Fibroblast of the aortic adventitia (primary cell): ENCODE measurements at regions not wholly inside any gene's neighbourhood (a gene's known extent, or its start where the extent isn't known, plus 50 kb on each side); places are given as distances from the start of the nearest gene placed in this dataset.

Source experiments
- DNase-seq: peaks from one replicate; pipeline ENCODE4 v3.0.0-alpha.2; 2010; ENCODE audit warnings: low read depth
- H3K4me3 ChIP-seq: 2 replicates; pipeline ENCODE4 v1.5.1; 2011; ENCODE audit warnings: low read depth, mild to moderate bottlenecking, control low read depth, low read length, moderate library complexity
- TF ChIP-seq, protein P1 (sequence below): IDR thresholded peaks from 2 replicates; pipeline ENCODE4 v1.5.1; 2011; ENCODE audit warnings: mild to moderate bottlenecking, low read length, control low read depth, inconsistent platforms; ENCODE audit not compliant: insufficient read depth

DNA sequence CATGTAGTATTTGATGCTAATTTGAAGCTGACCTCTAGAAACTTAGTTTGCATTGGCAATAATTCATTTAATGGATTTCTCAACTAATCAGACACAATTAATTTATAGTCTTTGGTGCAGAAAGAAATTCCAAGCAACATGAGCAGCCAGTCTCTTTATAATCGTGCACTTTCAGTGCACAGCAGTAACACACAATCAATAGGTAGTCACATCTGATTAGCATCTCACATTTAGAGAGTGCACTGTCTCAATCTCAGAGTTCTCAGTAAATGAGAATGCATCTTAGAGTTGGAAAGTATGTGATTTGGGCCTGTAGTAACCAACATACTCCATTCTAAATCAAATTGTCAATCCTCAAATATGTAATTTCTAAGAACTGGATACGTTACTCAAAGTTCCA, 377.6 kb downstream of the POM121L12 start:
- no peak overlapping the region for H3K4me3 ChIP-seq
- TF ChIP-seq, protein P1, sequence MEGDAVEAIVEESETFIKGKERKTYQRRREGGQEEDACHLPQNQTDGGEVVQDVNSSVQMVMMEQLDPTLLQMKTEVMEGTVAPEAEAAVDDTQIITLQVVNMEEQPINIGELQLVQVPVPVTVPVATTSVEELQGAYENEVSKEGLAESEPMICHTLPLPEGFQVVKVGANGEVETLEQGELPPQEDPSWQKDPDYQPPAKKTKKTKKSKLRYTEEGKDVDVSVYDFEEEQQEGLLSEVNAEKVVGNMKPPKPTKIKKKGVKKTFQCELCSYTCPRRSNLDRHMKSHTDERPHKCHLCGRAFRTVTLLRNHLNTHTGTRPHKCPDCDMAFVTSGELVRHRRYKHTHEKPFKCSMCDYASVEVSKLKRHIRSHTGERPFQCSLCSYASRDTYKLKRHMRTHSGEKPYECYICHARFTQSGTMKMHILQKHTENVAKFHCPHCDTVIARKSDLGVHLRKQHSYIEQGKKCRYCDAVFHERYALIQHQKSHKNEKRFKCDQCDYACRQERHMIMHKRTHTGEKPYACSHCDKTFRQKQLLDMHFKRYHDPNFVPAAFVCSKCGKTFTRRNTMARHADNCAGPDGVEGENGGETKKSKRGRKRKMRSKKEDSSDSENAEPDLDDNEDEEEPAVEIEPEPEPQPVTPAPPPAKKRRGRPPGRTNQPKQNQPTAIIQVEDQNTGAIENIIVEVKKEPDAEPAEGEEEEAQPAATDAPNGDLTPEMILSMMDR, result no peak
- no peak for DNase-seq

DNA sequence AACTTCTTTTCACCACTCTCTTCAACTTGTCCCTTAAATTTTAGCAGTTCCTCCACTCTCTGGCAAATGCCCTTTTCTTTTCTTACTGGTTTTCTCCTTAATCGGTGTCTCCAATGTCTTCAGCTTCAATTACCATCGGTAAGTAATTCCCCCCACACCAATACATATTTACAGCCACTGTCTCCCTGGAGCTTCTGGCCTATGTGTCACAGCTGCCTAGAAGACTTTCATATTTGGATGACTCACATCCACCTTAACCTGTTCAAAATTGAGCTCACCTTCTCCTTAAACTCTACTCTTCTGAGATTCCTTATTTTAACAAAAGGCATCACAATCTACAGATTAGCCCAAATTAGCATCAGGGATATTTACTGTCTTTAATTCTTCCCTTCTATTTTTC, 380.4 kb downstream of the POM121L12 start:
- H3K4me3 ChIP-seq, result no peak overlapping the region
- TF ChIP-seq, protein P1, result no peak
- DNase-seq, result no peak

DNA sequence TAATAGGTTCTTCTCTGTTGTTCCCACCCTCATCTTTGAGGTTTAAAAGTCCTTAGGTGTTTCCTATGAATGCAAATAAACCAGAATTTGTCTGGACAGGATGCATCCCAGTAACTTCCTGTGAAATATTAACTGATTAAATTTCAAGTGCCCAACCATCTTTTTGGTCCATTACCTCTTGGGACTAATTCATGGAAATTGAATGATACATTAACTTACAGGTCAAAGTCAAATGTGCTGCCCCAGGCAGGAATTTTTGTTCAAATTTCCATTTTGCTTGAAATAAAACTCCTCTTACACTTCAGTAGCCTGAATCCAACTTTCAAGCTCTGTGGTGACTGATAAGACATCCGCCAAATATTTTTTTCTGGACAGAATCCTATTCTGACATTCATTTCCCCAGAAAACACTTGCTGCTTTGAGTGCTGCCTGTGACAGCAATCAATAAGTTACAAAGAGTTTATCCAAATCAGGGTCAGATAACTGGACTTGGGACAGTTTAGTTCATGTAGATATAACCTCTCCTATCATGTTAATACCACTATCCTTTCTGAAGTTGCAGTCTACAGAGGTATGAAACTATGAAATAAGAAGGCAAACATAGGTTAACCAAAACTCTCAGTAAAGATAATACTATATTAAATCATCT, 383.5 kb downstream of the POM121L12 start:
- DNase-seq, result no peak
- TF ChIP-seq, protein P1, result no peak
- H3K4me3 ChIP-seq, result no peak overlapping the region

DNA sequence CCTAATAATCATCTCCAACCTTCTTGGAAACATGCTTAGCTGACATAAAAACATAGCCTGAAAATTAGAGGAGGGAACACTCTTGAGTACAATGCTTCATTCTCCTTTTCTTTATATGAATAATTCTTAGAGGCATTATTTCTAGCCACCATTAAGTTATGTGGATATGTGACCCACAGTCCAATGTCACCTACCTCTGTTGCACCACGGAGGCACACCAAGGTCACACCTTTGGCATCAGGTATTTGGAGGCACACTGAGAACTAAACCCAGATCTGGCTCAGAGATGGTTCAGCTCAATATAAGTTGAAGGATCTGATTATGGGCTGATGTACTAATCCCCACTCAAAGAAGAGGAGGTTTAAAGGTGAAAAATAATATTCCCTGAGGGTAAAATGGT, 385.1 kb downstream of the POM121L12 start:
- no peak overlapping the region for H3K4me3 ChIP-seq
- DNase-seq, result no peak
- TF ChIP-seq, protein P1, result no peak

DNA sequence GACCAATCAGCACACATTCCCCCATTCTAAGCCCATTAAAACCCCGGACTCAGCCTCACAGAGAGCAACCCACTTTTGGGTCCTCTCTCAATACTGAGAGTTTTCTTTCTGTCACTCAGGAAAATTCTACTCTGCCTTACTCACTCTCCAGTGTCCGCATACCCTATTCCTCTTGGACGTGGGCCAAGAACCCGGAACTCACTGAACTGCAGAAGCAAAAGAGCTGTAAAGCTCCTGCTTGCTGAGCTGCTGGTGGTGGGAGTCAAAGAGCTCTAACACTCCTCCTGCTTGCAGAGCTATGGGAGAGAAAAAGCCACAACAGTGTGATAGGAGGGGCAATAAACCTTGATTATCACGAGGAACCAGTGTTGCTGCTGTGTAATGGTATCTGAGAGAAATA, 386.9 kb downstream of the POM121L12 start:
- TF ChIP-seq, protein P1, result no peak
- DNase-seq, result no peak

DNA sequence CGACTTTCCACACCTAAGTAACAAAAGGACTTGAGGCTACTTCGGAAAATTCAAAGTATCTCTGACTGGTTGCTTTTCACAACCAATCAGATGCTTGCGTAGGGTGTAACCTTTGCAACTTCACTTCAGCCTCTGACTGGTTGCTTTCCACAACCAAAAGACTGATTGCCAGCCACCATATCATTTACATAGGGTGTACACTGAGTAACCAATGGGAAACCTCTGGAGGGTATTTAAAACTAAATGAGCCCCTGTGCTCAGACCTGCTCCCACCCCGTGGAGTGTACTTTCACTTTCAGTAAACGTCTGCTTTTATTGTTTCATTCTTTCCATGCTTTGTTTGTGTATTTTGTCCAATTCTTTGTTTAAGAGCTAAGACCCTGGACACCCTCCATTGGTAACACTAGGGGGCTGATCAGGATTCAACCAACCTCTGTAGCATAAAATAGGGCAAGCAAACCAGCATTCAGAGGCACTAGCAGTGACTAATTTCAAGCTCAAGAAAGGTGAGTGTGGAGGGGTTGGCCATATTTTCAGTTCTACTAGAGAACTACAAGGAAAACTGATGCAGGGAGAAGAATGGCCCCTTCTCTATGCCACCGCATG, 390.8 kb downstream of the POM121L12 start:
- TF ChIP-seq, protein P1, result no peak
- H3K4me3 ChIP-seq, result no peak overlapping the region
- DNase-seq, result no peak

More for the DNA sequence above, 386.9 kb downstream of the POM121L12 start:
- H3K4me3 ChIP-seq, result no peak overlapping the region

DNA sequence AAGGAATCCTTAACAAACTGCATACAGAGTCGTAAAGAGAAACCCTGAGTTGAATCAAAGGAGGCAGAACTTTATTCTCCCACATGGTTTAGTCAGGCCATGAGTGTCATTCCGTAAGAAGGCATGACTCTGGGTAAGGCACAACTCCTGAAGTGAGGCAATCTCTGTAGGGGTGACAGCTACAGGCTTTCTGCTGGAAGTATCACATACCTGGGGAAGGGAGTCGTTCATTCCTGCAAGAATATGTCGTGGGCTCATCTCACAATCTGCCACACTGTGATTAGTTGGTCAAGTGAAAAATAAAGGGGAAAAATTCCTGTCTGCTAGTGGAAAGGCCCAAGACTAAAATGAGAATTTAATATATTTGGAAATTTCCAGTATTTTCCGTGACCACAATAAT, 392.6 kb downstream of the POM121L12 start:
- TF ChIP-seq, protein P1, result no peak
- no peak for DNase-seq

More for the DNA sequence above, 392.6 kb downstream of the POM121L12 start:
- H3K4me3 ChIP-seq, result no peak overlapping the region
